LNCaP clone FGC (cell line): ENCODE measurements at regions not wholly inside any gene's neighbourhood (a gene's known extent, or its start where the extent isn't known, plus 50 kb on each side); places are given as distances from the start of the nearest gene placed in this dataset.
"Not testable (repeated sequence)": the region's sequence is repeated elsewhere in the genome, so short reads cannot be mapped to it uniquely, and the experiment has no call there.

Experiments used
- DNase-seq: peaks from one replicate; pipeline ENCODE4 v3.0.0-alpha.2; 2011; ENCODE audit warnings: low read depth
- H3K4me3 ChIP-seq: 2 replicates; pipeline ENCODE4 v1.5.1; 2011; ENCODE audit warnings: mild to moderate bottlenecking, low read depth, low read length, control low read depth
- CTCF ChIP-seq: IDR thresholded peaks from 2 replicates; pipeline ENCODE4 v1.5.1; 2012; ENCODE audit warnings: mild to moderate bottlenecking; ENCODE audit not compliant: control insufficient read depth, insufficient read depth; ENCODE audit errors: extremely low read depth

DNA sequence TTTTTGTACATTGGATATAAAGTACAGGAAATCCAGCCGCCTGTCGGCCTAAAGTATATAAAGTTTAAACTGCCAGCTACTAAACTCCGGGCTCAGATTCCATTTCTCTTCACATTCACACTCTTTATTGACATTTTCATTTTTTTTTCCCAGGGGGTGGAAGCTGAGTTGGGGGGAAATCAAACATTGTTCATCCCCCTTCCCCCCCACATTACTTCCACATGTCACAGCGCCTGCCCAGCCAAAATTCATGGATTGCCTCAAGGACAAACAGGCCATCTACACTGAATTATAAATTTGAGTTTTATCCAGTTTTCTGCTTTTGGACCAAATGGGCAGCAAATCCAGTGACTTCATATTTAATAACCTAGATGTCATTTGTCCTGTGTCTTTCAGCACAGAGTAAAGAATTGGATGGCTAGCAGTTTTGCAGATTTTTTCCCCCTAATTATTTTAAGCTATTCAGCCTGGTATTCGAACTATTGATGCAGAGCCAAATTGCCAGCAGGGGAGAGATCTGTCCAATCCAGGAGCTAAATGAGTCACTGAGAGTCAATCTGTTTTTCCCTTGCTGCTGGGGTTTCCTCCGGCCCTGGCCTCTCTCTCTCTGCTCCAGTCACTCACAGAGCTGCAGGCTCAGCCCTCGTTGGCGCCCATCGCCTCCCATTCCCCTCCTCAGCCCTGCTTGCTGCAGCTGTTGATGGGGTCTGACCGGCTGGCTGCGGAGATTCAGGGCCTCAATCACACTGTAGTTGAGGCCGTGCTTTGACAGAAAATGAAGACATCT, 98.0 kb downstream of the LMO4 start:
- DNase-seq: no peak
- no peak for TF ChIP-seq CTCF
- H3K4me3 ChIP-seq: no peak overlapping the region

DNA sequence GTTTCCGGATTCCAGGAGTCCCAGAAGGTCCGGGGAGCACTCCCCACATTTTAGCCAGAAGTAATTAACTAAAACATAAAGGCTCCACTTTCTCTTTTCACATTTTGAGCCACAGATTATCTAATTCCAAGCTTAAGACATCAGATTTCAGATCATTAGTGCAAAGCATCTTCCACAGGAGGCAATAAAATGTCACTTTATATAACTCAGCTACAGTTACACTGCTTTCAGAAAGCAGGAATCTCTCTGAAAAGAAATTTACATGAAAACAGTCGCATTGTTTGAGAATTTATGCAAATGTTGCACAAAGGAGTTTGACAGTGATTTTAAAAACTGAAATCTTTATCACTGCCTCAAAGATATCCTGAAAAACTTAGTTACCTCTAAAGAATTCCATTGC, 99.7 kb downstream of the LMO4 start:
- DNase-seq: no peak
- H3K4me3 ChIP-seq: no peak overlapping the region
- TF ChIP-seq CTCF: no peak

- no peak for DNase-seq
- no peak for TF ChIP-seq CTCF
- no peak overlapping the region for H3K4me3 ChIP-seq
These were observed 100.2 kb downstream of the LMO4 start for GRCh38 chr1:87428883-87429282.

DNA sequence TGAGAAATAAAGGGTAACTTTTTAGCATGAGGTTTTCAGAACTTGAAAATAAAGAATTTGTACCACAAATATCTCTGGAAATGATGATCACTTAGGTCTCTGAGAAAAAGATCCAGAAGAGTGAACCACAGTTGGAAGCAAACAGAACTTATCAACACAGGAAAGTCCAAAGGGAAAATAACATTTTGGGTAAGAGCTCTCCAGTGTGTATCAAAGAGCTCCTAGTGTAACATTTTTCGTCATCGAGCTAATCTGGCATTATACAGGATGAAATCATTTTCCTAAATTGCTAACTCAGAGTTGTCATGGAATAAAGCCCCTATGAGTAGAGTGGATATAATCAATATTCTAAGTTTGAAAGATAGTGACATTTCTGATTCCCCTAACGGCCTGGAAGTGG, 104.0 kb downstream of the LMO4 start:
- H3K4me3 ChIP-seq: no peak overlapping the region
- TF ChIP-seq CTCF: no peak
- DNase-seq: no peak

DNA sequence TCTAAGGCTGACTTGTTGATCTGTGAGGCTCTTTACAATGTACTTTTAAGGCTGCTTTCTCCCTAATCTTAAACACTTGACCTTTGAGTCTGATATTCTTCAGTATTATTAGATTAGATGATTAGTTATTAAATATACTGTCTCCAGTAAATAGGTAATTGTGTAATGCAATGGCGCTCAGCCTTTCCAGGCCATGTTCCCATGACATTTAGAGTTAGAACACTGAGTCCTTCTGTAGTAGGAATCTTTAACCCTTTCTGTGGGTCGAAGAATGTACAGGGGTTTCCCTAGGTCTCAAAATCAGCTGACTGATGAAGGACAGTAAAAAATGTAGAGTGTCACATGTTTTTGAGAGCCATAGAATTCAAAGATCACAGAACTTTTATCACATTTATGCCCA, 104.4 kb downstream of the LMO4 start:
- DNase-seq, H3K4me3 ChIP-seq: not testable (repeated sequence)

DNA sequence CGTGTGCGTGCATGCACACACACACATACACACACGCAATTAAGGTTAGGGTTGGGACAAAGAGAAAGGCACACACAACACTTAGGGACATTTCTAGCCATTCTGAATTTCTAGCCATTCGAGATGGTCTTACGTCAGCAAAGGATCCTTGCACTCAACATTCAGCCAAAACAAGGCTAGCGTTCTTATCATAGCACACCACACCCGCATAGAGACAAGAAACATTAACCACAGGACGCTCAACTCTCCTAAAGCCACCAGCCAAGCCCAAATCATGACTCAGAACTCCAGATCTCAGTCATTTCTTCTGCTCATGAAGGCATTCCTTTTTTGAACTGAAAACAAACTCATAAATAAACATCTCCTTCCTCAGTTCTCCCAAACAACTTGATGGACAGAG, 106.8 kb downstream of the LMO4 start:
- no peak overlapping the region for H3K4me3 ChIP-seq
- no peak for DNase-seq
- no peak for TF ChIP-seq CTCF

- not testable (repeated sequence) for H3K4me3 ChIP-seq, DNase-seq
These were observed 107.4 kb downstream of the LMO4 start for GRCh38 chr1:87436115-87436514.

DNA sequence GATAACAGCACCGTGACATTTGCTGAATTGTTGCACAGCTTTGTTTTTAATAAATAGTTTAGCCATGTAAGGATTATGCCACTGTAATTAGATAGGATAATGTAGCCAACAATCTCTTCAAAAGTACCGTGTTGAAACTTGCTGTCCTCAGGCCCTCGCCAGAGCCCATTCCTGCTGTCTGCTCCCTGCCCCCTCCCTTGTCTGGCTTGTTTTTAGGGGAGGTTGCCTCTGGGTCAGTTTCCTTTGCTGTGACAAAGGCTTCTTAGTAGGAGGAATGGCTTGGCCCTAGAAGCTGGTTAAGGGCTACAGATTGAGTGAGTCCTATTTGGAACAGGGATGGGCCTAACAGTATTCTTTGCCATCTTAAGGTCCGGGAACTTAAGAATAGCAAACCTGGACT, 107.9 kb downstream of the LMO4 start:
- DNase-seq: no peak
- no peak for TF ChIP-seq CTCF
- no peak overlapping the region for H3K4me3 ChIP-seq
